Effector memory CD4-positive, alpha-beta T cell (primary cell): ENCODE measurements at regions not wholly inside any gene's neighbourhood (a gene's known extent, or its start where the extent isn't known, plus 50 kb on each side); places are given as distances from the start of the nearest gene placed in this dataset.

Source experiments
- DNase-seq, 3 donors: peaks; one replicate each; pipeline ENCODE4 v3.0.0-alpha.2; 2020
- H3K27ac ChIP-seq: 2 replicates; pipeline ENCODE4 v1.7.0; 2013; ENCODE audit warnings: mild to moderate bottlenecking, low read length, moderate library complexity; ENCODE audit not compliant: insufficient read depth, poor library complexity, severe bottlenecking
- H3K27me3 ChIP-seq: replicated peaks from 2 replicates; pipeline ENCODE4 v1.7.0; 2013; ENCODE audit warnings: mild to moderate bottlenecking, low read length; ENCODE audit not compliant: insufficient read depth, control insufficient read depth, poor library complexity, severe bottlenecking
- H3K36me3 ChIP-seq: 2 replicates; pipeline ENCODE4 v1.7.0; 2013; ENCODE audit warnings: mild to moderate bottlenecking, low read length, moderate library complexity; ENCODE audit not compliant: control insufficient read depth, insufficient read depth
- H3K4me1 ChIP-seq: 2 replicates; pipeline ENCODE4 v1.7.0; 2013; ENCODE audit warnings: low read length, mild to moderate bottlenecking; ENCODE audit not compliant: control insufficient read depth, insufficient read depth, poor library complexity, severe bottlenecking
- H3K4me3 ChIP-seq: 2 replicates; pipeline ENCODE4 v1.7.0; 2013; ENCODE audit warnings: low read length, low read depth, mild to moderate bottlenecking; ENCODE audit not compliant: insufficient read depth, poor library complexity, severe bottlenecking
- H3K9me3 ChIP-seq: 2 replicates; pipeline ENCODE4 v1.7.0; 2013; ENCODE audit warnings: mild to moderate bottlenecking, low read length, moderate library complexity; ENCODE audit not compliant: control insufficient read depth

DNA sequence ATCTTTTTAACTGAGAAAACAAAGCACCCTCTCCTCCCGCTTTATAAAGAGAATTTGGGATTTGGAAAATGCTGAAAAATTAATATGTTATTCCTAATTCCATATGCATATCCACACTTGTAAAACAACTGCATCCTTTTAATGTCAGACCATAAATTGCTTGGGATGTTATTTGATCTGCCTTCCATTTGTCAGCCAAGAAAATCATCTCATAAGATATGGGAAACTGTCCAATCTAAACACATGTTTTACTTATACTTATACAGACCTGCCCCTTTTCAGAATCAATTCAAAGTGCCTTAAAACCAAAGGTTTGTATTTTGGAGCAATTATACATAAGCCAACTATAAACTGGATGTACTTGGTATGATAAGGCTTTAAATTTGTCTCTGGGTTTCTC, 595.5 kb upstream of the PFKP start:
- no peaks in the 10 kb centered on the region for H3K27me3 ChIP-seq
- H3K4me3 ChIP-seq: no peak overlapping the region

DNA sequence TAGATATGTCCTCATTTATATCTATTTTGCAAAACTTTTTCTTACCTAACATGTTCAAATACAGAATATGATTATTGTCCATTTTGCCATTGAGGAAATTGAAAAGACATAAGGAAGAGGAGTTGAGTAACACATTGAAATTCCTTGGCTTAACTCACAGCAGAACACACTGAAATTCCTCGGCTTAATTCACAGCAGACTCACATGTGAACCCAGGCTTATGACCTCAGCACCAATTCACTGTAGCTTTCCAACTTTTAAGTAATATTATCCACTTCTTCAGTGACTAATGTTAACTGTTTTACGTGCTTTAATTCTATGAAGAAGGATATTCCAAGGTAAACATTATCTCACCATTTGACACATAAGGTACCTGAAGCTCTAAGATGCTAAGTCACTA, 597.5 kb upstream of the PFKP start:
- H3K4me3 ChIP-seq: no peak overlapping the region
- no peaks in the 10 kb centered on the region for H3K4me1 ChIP-seq
- no peaks in the 10 kb centered on the region for H3K27me3 ChIP-seq
- H3K9me3 ChIP-seq: no peaks in the 10 kb centered on the region
- no peaks in the 10 kb centered on the region for H3K36me3 ChIP-seq
- H3K27ac ChIP-seq: no peak overlapping the region
- no peak for DNase-seq

More for the DNA sequence above, 595.5 kb upstream of the PFKP start:
- no peaks in the 10 kb centered on the region for H3K9me3 ChIP-seq
- H3K36me3 ChIP-seq: no peaks in the 10 kb centered on the region
- H3K4me1 ChIP-seq: no peaks in the 10 kb centered on the region
- no peak overlapping the region for H3K27ac ChIP-seq
- no peak for DNase-seq

- no peaks in the 10 kb centered on the region for H3K9me3 ChIP-seq
- H3K27me3 ChIP-seq: no peaks in the 10 kb centered on the region
- no peaks in the 10 kb centered on the region for H3K4me1 ChIP-seq
- no peak overlapping the region for H3K27ac ChIP-seq
- H3K4me3 ChIP-seq: no peak overlapping the region
- no peaks in the 10 kb centered on the region for H3K36me3 ChIP-seq
- DNase-seq: no peak
Measured at GRCh38 chr10:2464483-2464882, 602.9 kb upstream of the PFKP start.

DNA sequence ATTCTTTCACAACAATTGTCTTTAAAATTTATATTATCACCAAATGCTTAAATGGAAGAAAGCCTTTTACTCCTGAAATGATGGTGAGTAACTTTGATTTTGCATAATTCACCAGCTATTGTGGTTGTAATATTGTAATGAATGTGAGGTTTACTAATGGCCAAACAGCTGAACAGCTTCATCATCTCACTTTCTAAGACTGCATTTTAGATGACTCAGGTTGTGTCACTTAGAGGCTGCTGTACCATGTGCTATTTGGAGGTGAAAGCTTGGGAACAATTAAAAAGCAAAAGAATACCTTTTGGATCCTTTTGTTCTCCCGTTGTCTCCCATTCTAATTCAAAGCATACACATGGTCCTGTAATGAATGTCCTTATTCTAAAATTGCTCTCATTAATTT, 604.0 kb upstream of the PFKP start:
- Histone ChIP-seq H3K27ac (no peak overlapping the region), H3K4me3 (no peak overlapping the region), H3K4me1 (no peaks in the 10 kb centered on the region), H3K27me3 (no peaks in the 10 kb centered on the region), H3K9me3 (no peaks in the 10 kb centered on the region), H3K36me3 (no peaks in the 10 kb centered on the region)
- no peak for DNase-seq

GRCh38 chr10:2462581-2462980, 604.8 kb upstream of the PFKP start:
- no peak overlapping the region for H3K27ac ChIP-seq
- H3K4me3 ChIP-seq: no peak overlapping the region
- H3K27me3 ChIP-seq: no peaks in the 10 kb centered on the region
- DNase-seq: no peak
- no peaks in the 10 kb centered on the region for H3K4me1 ChIP-seq
- H3K9me3 ChIP-seq: no peaks in the 10 kb centered on the region
- no peaks in the 10 kb centered on the region for H3K36me3 ChIP-seq

DNA sequence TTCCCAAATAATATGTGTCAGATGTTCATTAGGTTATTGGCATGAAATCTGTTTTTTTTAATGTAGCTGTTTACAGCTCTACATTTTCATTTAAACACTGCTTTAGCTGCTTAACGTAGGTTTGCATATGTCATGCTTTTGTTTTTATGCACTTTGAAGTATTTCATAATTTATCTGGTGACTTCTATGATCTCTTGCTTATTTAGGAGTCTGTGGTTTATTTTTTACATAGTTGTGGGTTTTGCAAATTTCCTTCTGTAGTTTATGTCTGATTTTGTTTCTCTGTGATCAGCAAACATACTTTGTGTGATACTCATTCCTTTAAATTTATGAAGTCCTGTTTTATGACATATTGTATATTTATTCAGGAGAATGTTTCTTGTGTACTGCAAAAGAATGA, 606.5 kb upstream of the PFKP start:
- Histone ChIP-seq H3K4me1 (no peaks in the 10 kb centered on the region), H3K27me3 (no peaks in the 10 kb centered on the region), H3K36me3 (no peaks in the 10 kb centered on the region), H3K27ac (no peak overlapping the region), H3K4me3 (no peak overlapping the region), H3K9me3 (no peaks in the 10 kb centered on the region)
- DNase-seq: no peak

DNA sequence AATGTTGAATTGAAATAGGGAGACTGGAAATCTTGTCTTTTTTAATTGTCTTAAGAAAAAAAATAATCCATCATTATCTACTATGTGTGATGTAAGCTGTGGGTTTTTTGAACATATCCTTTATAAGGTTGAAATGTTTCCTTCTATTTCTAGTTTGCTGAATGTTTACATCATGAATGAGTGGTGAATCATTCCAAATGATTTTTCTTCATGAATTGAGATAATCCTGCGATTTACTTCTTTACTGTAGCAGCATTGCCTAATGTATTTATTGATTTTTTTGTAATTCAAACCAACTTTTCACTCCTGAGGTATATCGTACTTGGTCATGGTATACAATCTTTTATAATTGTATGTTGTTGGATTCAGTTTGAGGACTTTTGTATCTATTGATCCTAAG, 607.6 kb upstream of the PFKP start:
- Histone ChIP-seq H3K4me3 (no peak overlapping the region), H3K9me3 (no peaks in the 10 kb centered on the region), H3K36me3 (no peaks in the 10 kb centered on the region)

GRCh38 chr10:2456834-2457233, 610.5 kb upstream of the PFKP start:
- H3K9me3 ChIP-seq: no peaks in the 10 kb centered on the region
- H3K36me3 ChIP-seq: no peaks in the 10 kb centered on the region
- H3K4me3 ChIP-seq: no peak overlapping the region
- H3K4me1 ChIP-seq: no peaks in the 10 kb centered on the region
- no peak overlapping the region for H3K27ac ChIP-seq
- H3K27me3 ChIP-seq: no peaks in the 10 kb centered on the region
- no peak for DNase-seq

More for the DNA sequence above, 607.6 kb upstream of the PFKP start:
- DNase-seq: no peak
- Histone ChIP-seq H3K27ac (no peak overlapping the region), H3K4me1 (no peaks in the 10 kb centered on the region), H3K27me3 (no peaks in the 10 kb centered on the region)

DNA sequence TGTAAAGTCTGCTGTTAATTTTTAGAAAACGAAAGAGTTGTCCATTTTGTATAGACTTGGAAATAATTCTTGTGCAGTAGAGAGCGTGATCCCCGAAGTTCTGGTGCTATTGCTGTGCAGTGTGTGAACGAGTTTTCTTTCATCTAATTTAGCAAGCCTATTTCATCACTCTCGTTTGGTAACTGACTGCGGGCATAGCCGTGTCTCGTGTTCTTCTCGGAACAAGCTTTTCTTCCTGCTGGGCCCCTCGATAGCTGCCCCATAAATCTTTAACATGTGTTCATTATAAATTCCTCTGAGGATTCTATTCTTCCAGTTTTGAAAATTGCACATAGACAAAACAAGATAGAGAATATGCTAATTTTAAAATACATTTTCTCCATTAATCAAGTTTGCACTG, 622.0 kb upstream of the PFKP start:
- H3K4me1 ChIP-seq: no peaks in the 10 kb centered on the region
- no peaks in the 10 kb centered on the region for H3K36me3 ChIP-seq
- no peak overlapping the region for H3K4me3 ChIP-seq
- no peaks in the 10 kb centered on the region for H3K27me3 ChIP-seq
- H3K9me3 ChIP-seq: no peaks in the 10 kb centered on the region
- DNase-seq: no peak
- no peak overlapping the region for H3K27ac ChIP-seq

DNA sequence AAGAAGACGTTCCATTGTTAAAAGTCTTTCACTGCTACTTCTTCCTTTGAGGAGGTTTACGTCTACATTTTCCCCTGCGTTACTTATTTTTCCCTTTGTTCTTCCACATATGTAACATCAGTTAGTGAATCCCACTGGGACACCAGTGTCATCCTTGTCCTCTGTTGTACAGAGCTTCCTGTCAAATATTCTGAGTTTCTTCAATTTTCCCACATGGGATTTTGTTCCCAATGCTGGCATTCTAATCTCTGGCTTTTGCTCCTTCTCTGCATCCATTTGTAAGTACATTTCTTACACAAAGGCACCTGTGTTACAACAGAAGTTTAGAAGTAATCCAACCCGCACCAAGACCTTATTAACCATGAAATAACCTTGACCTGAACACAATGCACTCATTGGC, 627.4 kb upstream of the PFKP start:
- Histone ChIP-seq H3K9me3 (no peaks in the 10 kb centered on the region), H3K4me1 (no peaks in the 10 kb centered on the region), H3K27me3 (no peaks in the 10 kb centered on the region), H3K27ac (no peak overlapping the region), H3K36me3 (no peaks in the 10 kb centered on the region), H3K4me3 (no peak overlapping the region)
- no peak for DNase-seq

GRCh38 chr10:2439000-2439399, 628.3 kb upstream of the PFKP start:
- Histone ChIP-seq H3K27me3 (no peaks in the 10 kb centered on the region), H3K27ac (no peak overlapping the region)

More at GRCh38 chr10:2439000-2439399, 628.3 kb upstream of the PFKP start:
- Histone ChIP-seq H3K4me3 (no peak overlapping the region), H3K4me1 (no peaks in the 10 kb centered on the region), H3K9me3 (no peaks in the 10 kb centered on the region), H3K36me3 (no peaks in the 10 kb centered on the region)
- DNase-seq: no peak
